ENCODE measurements at regions not wholly inside any gene's neighbourhood (a gene's known extent, or its start where the extent isn't known, plus 50 kb on each side); places are given as distances from the start of the nearest gene placed in this dataset.

DNA sequence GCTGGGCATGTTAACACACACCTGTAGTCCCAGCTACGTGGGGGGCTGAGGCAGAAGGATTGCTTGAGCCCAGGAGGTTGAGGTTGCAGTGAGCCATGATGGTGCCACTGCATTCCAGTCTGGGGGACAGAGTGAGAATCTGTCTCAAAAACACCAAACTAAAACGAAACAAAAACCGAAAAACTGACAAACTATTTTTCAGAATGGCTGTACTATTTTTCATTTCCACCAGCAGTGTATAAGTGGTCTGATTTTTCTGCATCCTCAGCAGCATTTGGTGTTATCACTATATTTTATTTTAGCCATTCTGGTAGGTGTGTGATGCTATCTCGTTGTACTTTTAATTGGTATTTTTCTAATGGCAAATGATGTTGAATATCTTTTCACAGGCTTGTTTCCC is 95.2 kb downstream of the PDCL3 start:
- WGBS (ENCODE audit: insufficient coverage, insufficient replicate concordance, low lambda C conversion rate, missing lambda C conversion rate) = 22% methylated on average over 4 of the region's 4 CpGs
- CTCF ChIA-PET = interaction anchor here (0.9 kb wide), 1 partner anchor 8 kb away, joined by 3 read pairs; no protein-coding TSS in a partner anchor
- H2AFZ ChIP-seq (ENCODE audit: control insufficient read depth, low read depth, low read length) = no peak overlapping the region
- H3K4me2 ChIP-seq (ENCODE audit: control insufficient read depth, insufficient read depth) = no peak overlapping the region
- ATAC-seq (no peak), DNase-seq (ENCODE audit: low read depth, low spot score) (no peak), FAIRE-seq (no peak)
- POLR2A ChIA-PET = no interaction called here
- H3K9me3 ChIP-seq (replicated peaks; ENCODE audit: control insufficient read depth, insufficient read depth, low read length) = no peaks in the 10 kb centered on the region; the same call in 2 of the 3 replicates
- in situ Hi-C loops (cut with MboI) = no loop called here
- H3K27ac ChIP-seq (ENCODE audit: control insufficient read depth, insufficient read depth) = no peak overlapping the region
- H3K4me3 ChIP-seq = no peak overlapping the region
- no peaks in the 10 kb centered on the region for H4K20me1 ChIP-seq (ENCODE audit: control insufficient read depth, insufficient read depth)
- no peak overlapping the region for H3K9ac ChIP-seq (ENCODE audit: control insufficient read depth, insufficient read depth, low read length)
- no peaks in the 10 kb centered on the region for H3K4me1 ChIP-seq (ENCODE audit: control insufficient read depth, insufficient read depth, low read length)
- no peaks in the 10 kb centered on the region for H3K79me2 ChIP-seq (ENCODE audit: control insufficient read depth, insufficient read depth, low read length)
- SMC1A ChIA-PET (ENCODE audit: uncharacterized antibody, unreplicated experiment) = no interaction called here
- no peaks in the 10 kb centered on the region; a peak in 1 of 4 replicates for H3K27me3 ChIP-seq (replicated peaks in 1 of 2; ENCODE audit: control insufficient read depth in 2 of 2, insufficient read depth in 2 of 2, low read length in 1 of 2)
- BruUV-seq (replicated peaks) = no TSS peak
- intact Hi-C loops (cut with micrococcal nuclease; ENCODE audit: unreplicated experiment) = no loop called here
- RAD21 ChIA-PET (ENCODE audit: unreplicated experiment) = no interaction called here
- no peak for TF ChIP-seq GABPA (IDR thresholded peaks at IDR 0.05; ENCODE audit: low read depth)
- no peak for TF ChIP-seq ZNF217 (IDR thresholded peaks at IDR 0.05)
- TF ChIP-seq CBFB (IDR thresholded peaks at IDR 0.05; ENCODE audit: low read depth) = no peak
- H3K36me3 ChIP-seq (ENCODE audit: control insufficient read depth in 2 of 2, insufficient read depth in 2 of 2, low read length in 1 of 2) = no peaks in the 10 kb centered on the region

- ChIA-PET CTCF (no interaction called here), RAD21 (ENCODE audit: unreplicated experiment) (no interaction called here)
Observed at GRCh38 chr2:100660851-100661584, 98.2 kb downstream of the PDCL3 start.

More at GRCh38 chr2:100660851-100661584, 98.2 kb downstream of the PDCL3 start:
- Histone ChIP-seq H4K20me1 (ENCODE audit: control insufficient read depth, insufficient read depth) (no peaks in the 10 kb centered on the region), H3K27ac (ENCODE audit: control insufficient read depth, insufficient read depth) (no peak overlapping the region), H3K9me3 (replicated peaks; ENCODE audit: control insufficient read depth, insufficient read depth, low read length) (no peaks in the 10 kb centered on the region), H3K4me1 (ENCODE audit: control insufficient read depth, insufficient read depth, low read length) (no peaks in the 10 kb centered on the region), H3K9ac (ENCODE audit: control insufficient read depth, insufficient read depth, low read length) (no peak overlapping the region), H3K79me2 (ENCODE audit: control insufficient read depth, insufficient read depth, low read length) (no peaks in the 10 kb centered on the region), H3K4me3 (no peak overlapping the region), H3K27me3 (replicated peaks in 1 of 2; ENCODE audit: control insufficient read depth in 2 of 2, insufficient read depth in 2 of 2, low read length in 1 of 2) (no peaks in the 10 kb centered on the region; a peak in 1 of 4 replicates), H3K4me2 (ENCODE audit: control insufficient read depth, insufficient read depth) (no peak overlapping the region), H3K36me3 (ENCODE audit: control insufficient read depth in 2 of 2, insufficient read depth in 2 of 2, low read length in 1 of 2) (no peaks in the 10 kb centered on the region), H2AFZ (ENCODE audit: control insufficient read depth, low read depth, low read length) (no peak overlapping the region)
- in situ Hi-C loops (cut with MboI) = no loop called here
- FAIRE-seq = no peak
- no peak for DNase-seq (ENCODE audit: low read depth, low spot score)
- POLR2A ChIA-PET = no interaction called here
- TF ChIP-seq KDM1A (IDR thresholded peaks at IDR 0.05; ENCODE audit: borderline replicate concordance) (no peak), REST (IDR thresholded peaks at IDR 0.05; ENCODE audit: low read depth, low read length) (no peak), LARP7 (IDR thresholded peaks at IDR 0.05) (no peak), ZNF687 (IDR thresholded peaks at IDR 0.05) (no peak)
- intact Hi-C loops (cut with micrococcal nuclease; ENCODE audit: unreplicated experiment) = no loop called here
- BruUV-seq (replicated peaks) = no TSS peak
- SMC1A ChIA-PET (ENCODE audit: uncharacterized antibody, unreplicated experiment) = interaction anchor here (0.9 kb wide), 1 partner anchor 11 kb away, joined by 4 read pairs; no protein-coding TSS in a partner anchor
- WGBS (ENCODE audit: insufficient coverage, insufficient replicate concordance, low lambda C conversion rate, missing lambda C conversion rate) = 55% methylated on average over 12 of the region's 12 CpGs
- ATAC-seq = no peak

Measured in GM12878 (cell line).